Prostate gland (tissue), 2 donors: ENCODE measurements at regions not wholly inside any gene's neighbourhood (a gene's known extent, or its start where the extent isn't known, plus 50 kb on each side); places are given as distances from the start of the nearest gene placed in this dataset.

ENCODE experiments used
- POLR2A ChIP-seq: fragments of 450-650 bp; IDR thresholded peaks from one replicate; pipeline ENCODE4 v1.6.1; 2016; ENCODE audit warnings: antibody characterized with exemption, mild to moderate bottlenecking
- POLR2AphosphoS5 ChIP-seq: sonication (generic); formaldehyde crosslinking; IDR thresholded peaks from one replicate; pipeline ENCODE4 v1.6.1; 2017; ENCODE audit warnings: antibody characterized with exemption
- TF ChIP-seq, protein P1 (sequence below), 4 experiments: fragments of 200-600 bp in 2 of 4; fragments of 450-650 bp in 2 of 4; sonication (generic) in 2 of 4; IDR thresholded peaks; 1 replicate in 3 of 4; 2 replicates in 1 of 4; pipeline ENCODE4 v1.5.1; 2016 to 2019; ENCODE audit warnings: antibody characterized with exemption in 4 of 4, mild to moderate bottlenecking in 2 of 4, moderate library complexity in 2 of 4

DNA sequence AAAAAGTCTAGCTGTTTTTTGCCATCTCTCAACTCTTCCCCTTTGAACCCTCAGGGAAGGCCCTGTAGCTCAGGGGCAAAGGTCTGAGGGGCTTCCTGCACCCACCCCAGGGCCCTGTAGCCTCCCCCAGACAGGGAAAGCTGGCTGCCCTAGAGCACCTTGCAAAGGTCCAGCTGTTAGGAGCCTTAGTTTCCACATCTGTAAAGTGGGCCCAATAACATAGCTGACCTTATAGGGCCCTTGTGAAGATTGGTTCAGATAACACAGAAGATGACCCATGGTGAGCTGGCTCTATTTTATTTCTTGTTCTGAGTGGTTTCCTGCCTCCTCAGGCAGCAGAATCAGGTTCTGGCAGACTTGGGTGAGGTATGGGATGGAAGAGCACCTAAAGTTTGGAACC lies 55.2 kb upstream of the SMAD6 start:
- TF ChIP-seq, protein P1, sequence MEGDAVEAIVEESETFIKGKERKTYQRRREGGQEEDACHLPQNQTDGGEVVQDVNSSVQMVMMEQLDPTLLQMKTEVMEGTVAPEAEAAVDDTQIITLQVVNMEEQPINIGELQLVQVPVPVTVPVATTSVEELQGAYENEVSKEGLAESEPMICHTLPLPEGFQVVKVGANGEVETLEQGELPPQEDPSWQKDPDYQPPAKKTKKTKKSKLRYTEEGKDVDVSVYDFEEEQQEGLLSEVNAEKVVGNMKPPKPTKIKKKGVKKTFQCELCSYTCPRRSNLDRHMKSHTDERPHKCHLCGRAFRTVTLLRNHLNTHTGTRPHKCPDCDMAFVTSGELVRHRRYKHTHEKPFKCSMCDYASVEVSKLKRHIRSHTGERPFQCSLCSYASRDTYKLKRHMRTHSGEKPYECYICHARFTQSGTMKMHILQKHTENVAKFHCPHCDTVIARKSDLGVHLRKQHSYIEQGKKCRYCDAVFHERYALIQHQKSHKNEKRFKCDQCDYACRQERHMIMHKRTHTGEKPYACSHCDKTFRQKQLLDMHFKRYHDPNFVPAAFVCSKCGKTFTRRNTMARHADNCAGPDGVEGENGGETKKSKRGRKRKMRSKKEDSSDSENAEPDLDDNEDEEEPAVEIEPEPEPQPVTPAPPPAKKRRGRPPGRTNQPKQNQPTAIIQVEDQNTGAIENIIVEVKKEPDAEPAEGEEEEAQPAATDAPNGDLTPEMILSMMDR (IDR thresholded peaks at IDR 0.05): no peak
- no peak for TF ChIP-seq POLR2A
- no peak for TF ChIP-seq POLR2AphosphoS5
